ENCODE measurements at regions not wholly inside any gene's neighbourhood (a gene's known extent, or its start where the extent isn't known, plus 50 kb on each side); places are given as distances from the start of the nearest gene placed in this dataset.

GRCh38 chr7:17132726-17133125, 165.7 kb upstream of the AHR start:
- DNase-seq = no peak

GRCh38 chr7:17133977-17134376, 164.5 kb upstream of the AHR start:
- H3K27ac ChIP-seq = no peak overlapping the region
- 83 to 92% (median 87%) methylated on average over 1 of the region's 1 CpG for WGBS, 5 donors
- peaks cover 0 to 14% (median 0%) of the 10 kb centered on the region in 6 donors for H3K4me1 ChIP-seq
- no peaks in the 10 kb centered on the region for H3K27me3 ChIP-seq (replicated peaks in 1 of 7)
- H3K4me3 ChIP-seq = no peak overlapping the region
- no peaks in the 10 kb centered on the region for H3K36me3 ChIP-seq
- H3K9me3 ChIP-seq = no peaks in the 10 kb centered on the region
- DNase-seq = no peak
- intact Hi-C loops (cut with DNase I; ENCODE audit: low total_unique reads) = no loop called here
- TF ChIP-seq POLR2AphosphoS5 (IDR thresholded peaks at IDR 0.05) (no peak), POLR2A (IDR thresholded peaks at IDR 0.05) (no peak), CTCF (IDR thresholded peaks at IDR 0.05 in 8 of 11, conservative IDR thresholded peaks at IDR 0.05 in 3 of 11) (no peak)

More at GRCh38 chr7:17132726-17133125, 165.7 kb upstream of the AHR start:
- Histone ChIP-seq H3K27ac (no peak overlapping the region), H3K27me3 (replicated peaks in 1 of 7) (no peaks in the 10 kb centered on the region), H3K36me3 (no peaks in the 10 kb centered on the region), H3K4me3 (no peak overlapping the region), H3K4me1 (peaks cover 0 to 12% (median 0%) of the 10 kb centered on the region in 6 donors), H3K9me3 (no peaks in the 10 kb centered on the region)
- TF ChIP-seq CTCF (IDR thresholded peaks at IDR 0.05 in 8 of 11, conservative IDR thresholded peaks at IDR 0.05 in 3 of 11) (no peak), POLR2A (IDR thresholded peaks at IDR 0.05) (no peak), POLR2AphosphoS5 (IDR thresholded peaks at IDR 0.05) (no peak)
- 79 to 90% (median 86%) methylated on average over 3 of the region's 3 CpGs for WGBS, 5 donors
- intact Hi-C loops (cut with DNase I; ENCODE audit: low total_unique reads) = no loop called here

- H3K4me1 ChIP-seq = peaks cover 0 to 23% (median 2%) of the 10 kb centered on the region in 6 donors
- H3K4me3 ChIP-seq = no peak overlapping the region
- no peaks in the 10 kb centered on the region for H3K9me3 ChIP-seq
- no peak for TF ChIP-seq CTCF (IDR thresholded peaks at IDR 0.05 in 8 of 11, conservative IDR thresholded peaks at IDR 0.05 in 3 of 11)
- no peak for TF ChIP-seq POLR2AphosphoS5 (IDR thresholded peaks at IDR 0.05)
- no peak for TF ChIP-seq POLR2A (IDR thresholded peaks at IDR 0.05)
- DNase-seq = no peak
- WGBS, 5 donors = 54 to 94% (median 80%) methylated on average over 1 of the region's 1 CpG
- no peak overlapping the region for H3K27ac ChIP-seq
- no peaks in the 10 kb centered on the region for H3K36me3 ChIP-seq
- intact Hi-C loops (cut with DNase I; ENCODE audit: low total_unique reads) = no loop called here
- no peaks in the 10 kb centered on the region for H3K27me3 ChIP-seq (replicated peaks in 1 of 7)
Measured at GRCh38 chr7:17134786-17135185, 163.7 kb upstream of the AHR start.

- DNase-seq = no peak
- Histone ChIP-seq H3K36me3 (no peaks in the 10 kb centered on the region), H3K27ac (no peak overlapping the region), H3K27me3 (replicated peaks in 1 of 7) (no peaks in the 10 kb centered on the region), H3K4me1 (peaks cover 0 to 22% (median 0%) of the 10 kb centered on the region in 6 donors), H3K9me3 (no peaks in the 10 kb centered on the region), H3K4me3 (no peak overlapping the region)
- intact Hi-C loops (cut with DNase I; ENCODE audit: low total_unique reads) = no loop called here
- WGBS, 5 donors = 80 to 93% (median 87%) methylated on average over 6 of the region's 6 CpGs
- TF ChIP-seq POLR2A (IDR thresholded peaks at IDR 0.05) (no peak), POLR2AphosphoS5 (IDR thresholded peaks at IDR 0.05) (no peak), CTCF (IDR thresholded peaks at IDR 0.05 in 8 of 11, conservative IDR thresholded peaks at IDR 0.05 in 3 of 11) (no peak)
Measured at GRCh38 chr7:17136126-17136525, 162.3 kb upstream of the AHR start.

All from spleen (tissue), 11 donors.